ENCODE measurements at regions not wholly inside any gene's neighbourhood (a gene's known extent, or its start where the extent isn't known, plus 50 kb on each side); places are given as distances from the start of the nearest gene placed in this dataset.
A peak's percentile ranks its signal among the peaks of the same experiment; 100 is the strongest.

DNA sequence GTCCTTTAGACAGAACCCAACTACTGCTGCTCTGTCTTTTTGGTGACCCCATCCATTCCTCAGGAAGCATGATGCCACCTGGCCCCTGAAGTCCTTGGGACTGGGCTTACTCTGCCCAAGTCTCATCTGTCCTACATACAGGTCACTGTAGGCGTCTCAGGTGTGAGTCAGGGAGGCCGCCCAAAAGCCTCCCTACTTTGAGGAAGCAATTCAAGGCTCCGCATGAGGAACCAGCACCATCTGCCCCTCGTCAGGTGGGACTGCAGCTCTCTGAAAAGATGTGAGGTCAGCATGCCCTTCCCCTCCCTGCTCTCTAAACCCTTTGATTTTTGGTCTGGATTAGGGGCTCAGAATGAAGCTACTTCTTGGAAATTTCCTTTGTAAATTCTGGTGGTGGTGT lies 354.8 kb downstream of the CXCL12 start:
- TF ChIP-seq, protein P1, sequence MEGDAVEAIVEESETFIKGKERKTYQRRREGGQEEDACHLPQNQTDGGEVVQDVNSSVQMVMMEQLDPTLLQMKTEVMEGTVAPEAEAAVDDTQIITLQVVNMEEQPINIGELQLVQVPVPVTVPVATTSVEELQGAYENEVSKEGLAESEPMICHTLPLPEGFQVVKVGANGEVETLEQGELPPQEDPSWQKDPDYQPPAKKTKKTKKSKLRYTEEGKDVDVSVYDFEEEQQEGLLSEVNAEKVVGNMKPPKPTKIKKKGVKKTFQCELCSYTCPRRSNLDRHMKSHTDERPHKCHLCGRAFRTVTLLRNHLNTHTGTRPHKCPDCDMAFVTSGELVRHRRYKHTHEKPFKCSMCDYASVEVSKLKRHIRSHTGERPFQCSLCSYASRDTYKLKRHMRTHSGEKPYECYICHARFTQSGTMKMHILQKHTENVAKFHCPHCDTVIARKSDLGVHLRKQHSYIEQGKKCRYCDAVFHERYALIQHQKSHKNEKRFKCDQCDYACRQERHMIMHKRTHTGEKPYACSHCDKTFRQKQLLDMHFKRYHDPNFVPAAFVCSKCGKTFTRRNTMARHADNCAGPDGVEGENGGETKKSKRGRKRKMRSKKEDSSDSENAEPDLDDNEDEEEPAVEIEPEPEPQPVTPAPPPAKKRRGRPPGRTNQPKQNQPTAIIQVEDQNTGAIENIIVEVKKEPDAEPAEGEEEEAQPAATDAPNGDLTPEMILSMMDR (IDR thresholded peaks at IDR 0.05) = peak in 6 of 9 donors; percentile 18 to 46 (median 32)
- intact Hi-C loops (cut with DNase I) = loop anchor here in 1 of 10 donors (10.0 kb wide), 1 partner anchor 355 kb away; no protein-coding TSS in a partner anchor
- H3K9me3 ChIP-seq = no peaks in the 10 kb centered on the region
- peak overlapping the region in 1 of 10 donors; percentile 45 for H3K27ac ChIP-seq
- no peaks in the 10 kb centered on the region for H3K36me3 ChIP-seq
- no peak overlapping the region for H3K4me3 ChIP-seq
- no peaks in the 10 kb centered on the region for H3K27me3 ChIP-seq
- H3K4me1 ChIP-seq = peaks cover 0 to 13% (median 0%) of the 10 kb centered on the region in 9 donors
- ATAC-seq (peak in 2 of 8 donors; percentile 11 to 47), DNase-seq (no peak)
- WGBS, 2 donors = 82 to 90% methylated on average over 4 of the region's 4 CpGs

GRCh38 chr10:44028384-44029137 lies 356.3 kb downstream of the CXCL12 start:
- WGBS, 2 donors = 94 to 95% methylated on average over 10 to 11 of the region's 11 CpGs
- intact Hi-C loops (cut with DNase I) = loop anchor here in 2 of 10 donors (10.0 kb wide), 2 partner anchors 334 to 356 kb away; partner anchors contain the start of gene CXCL12 (in 1 of the 2)
- Histone ChIP-seq H3K36me3 (no peaks in the 10 kb centered on the region), H3K4me1 (peaks cover 0 to 13% (median 0%) of the 10 kb centered on the region in 9 donors), H3K9me3 (peaks cover 0 to 8% (median 4%) of the 10 kb centered on the region in 11 donors), H3K27me3 (no peaks in the 10 kb centered on the region), H3K4me3 (no peak overlapping the region), H3K27ac (no peak overlapping the region)
- no peak for ATAC-seq
- TF ChIP-seq, protein P1 (IDR thresholded peaks at IDR 0.05) = no peak
- DNase-seq = no peak

DNA sequence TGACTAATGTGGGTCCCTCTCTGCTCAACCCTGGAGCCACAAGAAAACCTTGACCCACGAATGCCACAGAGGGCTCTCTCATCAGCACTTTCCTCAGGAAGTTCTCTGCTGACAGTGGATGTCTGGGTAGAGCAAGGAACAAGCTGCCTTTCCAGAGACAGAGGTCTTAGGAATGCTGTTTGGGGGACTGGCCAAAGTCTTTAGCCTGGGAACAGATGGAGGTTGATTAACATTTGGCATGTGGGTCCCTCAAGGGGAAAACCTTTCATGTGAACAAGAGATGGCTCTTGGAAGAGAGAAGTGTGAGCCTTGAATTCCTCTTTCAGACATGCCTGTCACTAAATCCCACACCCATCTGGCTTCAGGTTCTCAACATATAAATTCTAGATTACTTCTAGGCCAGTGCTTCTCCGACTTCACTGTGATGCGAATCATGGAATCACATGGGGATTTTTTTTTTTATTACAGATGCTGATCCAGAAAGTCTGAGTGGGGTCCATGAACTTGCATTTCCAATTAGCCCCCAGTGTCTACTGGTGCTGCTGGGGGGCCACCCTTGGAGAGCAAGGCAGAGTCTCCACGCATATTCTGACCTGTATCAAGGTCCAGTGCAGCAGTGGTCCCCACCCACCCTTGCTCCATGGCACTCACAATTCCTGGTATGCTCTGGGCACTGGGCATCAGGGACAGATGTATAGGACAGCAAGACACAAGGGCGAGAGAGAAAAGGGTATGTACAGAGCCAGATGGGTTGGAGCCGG lies 360.4 kb downstream of the CXCL12 start:
- H3K4me1 ChIP-seq = peaks cover 0 to 14% (median 5%) of the 10 kb centered on the region in 9 donors
- DNase-seq (no peak), ATAC-seq (no peak)
- no peak overlapping the region for H3K27ac ChIP-seq
- no peaks in the 10 kb centered on the region for H3K27me3 ChIP-seq
- TF ChIP-seq, protein P1 (IDR thresholded peaks at IDR 0.05) = no peak
- WGBS, 2 donors = 64 to 80% methylated on average over 6 of the region's 6 CpGs
- H3K36me3 ChIP-seq = no peaks in the 10 kb centered on the region
- intact Hi-C loops (cut with DNase I) = loop anchor here in 2 of 10 donors (10.0 kb wide), 2 partner anchors 330 to 360 kb away; partner anchors contain the start of gene CXCL12 (in 1 of the 2)
- H3K4me3 ChIP-seq = no peak overlapping the region
- H3K9me3 ChIP-seq = peaks cover 0 to 9% (median 4%) of the 10 kb centered on the region in 11 donors

DNA sequence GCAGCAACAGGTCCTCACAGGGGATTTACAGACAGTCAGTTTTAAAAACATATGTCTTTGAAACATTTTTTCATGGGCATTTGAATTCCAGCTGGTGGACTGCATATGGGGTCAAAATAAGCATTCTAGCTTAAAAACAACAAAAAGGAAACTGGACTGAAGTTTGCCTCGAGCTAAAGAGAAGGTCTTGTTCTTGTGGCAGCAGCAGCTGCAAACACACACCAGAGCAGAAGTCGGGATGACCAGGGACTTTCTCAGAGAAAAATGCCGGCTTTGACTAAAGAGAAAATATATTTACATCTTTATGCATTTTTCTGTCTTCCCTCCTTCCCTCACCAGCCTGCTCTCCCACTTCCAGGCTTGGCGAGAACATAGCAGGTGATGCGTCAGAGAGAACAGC lies 361.4 kb downstream of the CXCL12 start:
- Histone ChIP-seq H3K27me3 (no peaks in the 10 kb centered on the region), H3K4me3 (no peak overlapping the region), H3K27ac (no peak overlapping the region), H3K36me3 (no peaks in the 10 kb centered on the region), H3K4me1 (peaks cover 0 to 14% (median 5%) of the 10 kb centered on the region in 9 donors), H3K9me3 (peaks cover 0 to 12% (median 4%) of the 10 kb centered on the region in 11 donors)
- intact Hi-C loops (cut with DNase I) = loop anchor here in 2 of 10 donors (10.0 kb wide), 2 partner anchors 329 to 361 kb away; partner anchors contain the start of gene CXCL12 (in 1 of the 2)
- DNase-seq = no peak
- TF ChIP-seq, protein P1 (IDR thresholded peaks at IDR 0.05) = no peak
- no peak for ATAC-seq
- WGBS, 2 donors = 85 to 92% methylated on average over 5 of the region's 5 CpGs

Data from heart right ventricle (tissue), 16 donors.